NCI-H2029 (cell line): ENCODE measurements at regions not wholly inside any gene's neighbourhood (a gene's known extent, or its start where the extent isn't known, plus 50 kb on each side); places are given as distances from the start of the nearest gene placed in this dataset.
"Not testable (repeated sequence)": the region's sequence is repeated elsewhere in the genome, so short reads cannot be mapped to it uniquely, and the experiment has no call there.

ENCODE experiments used
- DNase-seq: peaks from one replicate; lab custom pipeline; 2025; lab: John Stamatoyannopoulos, UW

- no peak for DNase-seq
Measured at GRCh38 chr7:94314413-94315410, 80.0 kb upstream of the COL1A2 start.

- DNase-seq: not testable (repeated sequence)
Measured at GRCh38 chr7:94321138-94321537, 73.6 kb upstream of the COL1A2 start.

GRCh38 chr7:94323844-94324243 is 70.9 kb upstream of the COL1A2 start:
- no peak for DNase-seq

DNA sequence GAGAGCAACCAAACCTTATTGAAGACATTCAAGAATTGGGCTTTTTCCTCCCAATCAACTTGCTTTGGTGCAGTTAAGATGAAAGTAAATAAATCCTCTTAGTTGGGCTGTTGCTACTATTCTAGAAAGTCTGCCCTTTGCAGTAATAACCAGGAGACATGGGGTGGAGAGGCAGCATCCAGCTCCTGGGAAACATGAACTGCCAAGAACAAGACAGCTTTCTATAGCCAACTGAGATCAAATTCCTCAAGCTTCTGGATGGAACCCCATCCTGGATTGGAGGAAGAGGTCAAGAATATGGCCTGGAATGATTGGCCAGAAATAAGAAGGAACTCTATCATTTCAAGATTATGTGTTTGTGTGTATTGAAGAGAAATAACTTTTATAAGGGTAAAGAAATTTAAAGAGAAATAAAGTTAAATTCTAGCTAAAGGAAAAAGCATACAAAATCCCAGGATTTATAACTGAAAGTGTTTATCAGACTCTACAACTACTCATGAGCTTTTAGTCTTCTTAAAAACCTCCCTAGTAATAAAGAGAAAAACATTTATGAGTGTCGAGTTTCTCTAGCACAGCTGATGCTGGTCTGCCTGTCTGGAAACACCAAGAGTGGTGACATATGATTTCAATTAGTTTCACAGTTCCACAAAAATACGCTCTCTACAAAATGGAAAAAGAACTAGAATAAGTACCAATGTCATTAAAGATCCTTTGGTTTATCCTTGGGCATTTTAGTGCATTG is 70.1 kb upstream of the COL1A2 start:
- DNase-seq: no peak

GRCh38 chr7:94325122-94325475 is 69.6 kb upstream of the COL1A2 start:
- DNase-seq: no peak

DNA sequence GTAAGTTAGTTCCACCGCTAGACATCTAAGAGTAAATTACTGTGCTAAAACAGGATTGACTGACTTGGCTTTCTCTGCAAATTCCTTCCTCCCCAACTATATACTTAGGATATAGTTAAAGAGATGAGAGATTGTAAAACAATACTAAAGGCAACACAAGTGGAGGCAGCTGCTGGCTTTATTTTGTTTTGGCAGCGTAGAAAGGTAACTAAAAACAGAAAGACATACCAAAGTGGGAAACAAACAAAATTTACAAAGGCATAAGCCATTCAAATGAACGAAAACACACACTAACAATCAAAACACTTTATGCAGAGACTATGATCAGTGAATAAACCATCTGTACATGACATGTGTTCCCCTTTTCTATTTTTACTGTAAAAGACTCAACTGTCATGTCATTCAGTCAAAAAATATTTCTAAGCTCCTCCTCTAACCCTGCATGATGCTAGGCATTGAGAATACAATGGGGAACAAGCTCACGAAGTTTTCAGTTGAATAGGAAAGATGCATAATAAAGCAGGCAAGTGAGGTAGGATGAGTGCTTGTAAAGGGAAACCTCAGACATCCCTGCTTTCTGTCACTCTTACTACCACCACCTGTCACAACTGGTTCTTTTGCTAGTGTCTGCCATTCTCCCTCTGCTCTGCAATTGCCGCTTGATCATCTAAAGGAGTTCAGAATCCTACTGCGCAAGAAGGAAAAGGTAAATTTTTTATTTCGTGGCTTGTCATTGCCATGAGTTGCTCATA is 64.2 kb upstream of the COL1A2 start:
- no peak for DNase-seq

- no peak for DNase-seq
Measured at GRCh38 chr7:94332571-94332970, 62.1 kb upstream of the COL1A2 start.

DNA sequence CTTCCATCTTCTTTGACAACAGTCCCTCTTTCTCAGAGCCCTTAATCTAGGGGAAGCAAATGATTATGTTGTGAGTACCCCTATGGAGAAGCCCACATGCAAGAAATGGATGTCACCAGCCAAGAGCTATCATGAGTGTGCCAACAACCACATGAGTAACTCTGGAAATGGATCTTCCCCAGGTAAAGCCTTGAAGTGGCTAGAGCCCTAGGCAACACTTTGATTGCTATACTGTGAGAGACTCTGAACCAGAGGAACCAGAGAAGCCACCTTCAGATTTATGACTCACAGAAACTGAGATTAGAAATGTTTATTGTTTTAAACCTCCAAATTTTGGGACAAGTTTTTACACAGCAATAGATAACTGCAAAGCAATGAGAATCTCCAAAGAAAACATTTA is 60.9 kb upstream of the COL1A2 start:
- DNase-seq: no peak

DNA sequence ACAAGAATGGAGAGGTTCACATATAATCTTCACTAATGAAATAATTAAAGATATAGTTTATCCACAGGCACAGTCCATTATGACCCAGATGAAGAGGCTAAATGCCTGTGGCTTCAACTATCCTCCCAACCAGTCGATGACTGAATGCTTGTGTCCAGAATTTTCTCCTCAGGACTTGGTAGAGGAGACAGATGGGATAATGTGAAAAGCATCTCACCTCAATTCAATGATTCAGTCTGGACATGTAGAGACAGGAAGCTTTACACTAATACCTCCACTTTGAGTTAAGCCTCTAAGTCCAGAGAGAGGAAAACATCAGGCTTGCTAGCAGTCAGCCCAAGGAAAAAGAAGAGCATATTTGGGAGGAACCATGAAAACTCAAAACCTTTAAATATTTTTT is 59.1 kb upstream of the COL1A2 start:
- DNase-seq: no peak

- DNase-seq: no peak
Measured at GRCh38 chr7:94336009-94336408, 58.7 kb upstream of the COL1A2 start.

GRCh38 chr7:94338921-94339371 is 55.7 kb upstream of the COL1A2 start:
- DNase-seq: no peak

DNA sequence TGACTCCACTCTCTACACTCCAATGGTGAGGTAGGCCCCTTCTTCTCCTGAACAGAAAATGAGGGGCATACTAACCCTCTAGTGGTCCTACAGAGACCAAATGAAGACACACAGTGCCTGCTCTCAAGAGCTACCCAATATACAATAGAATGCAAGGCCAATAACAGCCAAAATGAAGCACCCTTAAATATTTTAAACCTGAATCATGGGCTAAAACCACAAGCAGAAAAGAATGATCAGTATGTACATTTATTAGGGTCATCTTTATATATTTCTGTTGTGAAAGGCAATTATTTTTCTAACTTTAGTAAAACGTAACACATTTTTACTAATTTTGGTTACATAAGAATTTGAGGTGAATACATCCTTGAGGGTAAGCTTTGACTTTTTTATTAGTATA is 49.9 kb upstream of the COL1A2 start:
- DNase-seq: no peak
